ENCODE measurements at regions not wholly inside any gene's neighbourhood (a gene's known extent, or its start where the extent isn't known, plus 50 kb on each side); places are given as distances from the start of the nearest gene placed in this dataset.

- TF ChIP-seq GTF2F1 (IDR thresholded peaks at IDR 0.05; ENCODE audit: borderline replicate concordance, low read depth, low read length) (no peak), HDAC2 (IDR thresholded peaks at IDR 0.05; ENCODE audit: borderline replicate concordance in 1 of 2, low read depth in 2 of 2, low read length in 2 of 2) (no peak), TAF7 (optimal IDR thresholded peaks at IDR 0.05; ENCODE audit: borderline replicate concordance, low read depth, low read length) (no peak), HDAC6 (IDR thresholded peaks at IDR 0.05; ENCODE audit: low read depth, low read length) (no peak), KDM1A (IDR thresholded peaks at IDR 0.05; ENCODE audit: borderline replicate concordance, low read length) (no peak), TCF12 (IDR thresholded peaks at IDR 0.05; ENCODE audit: low read depth, low read length) (no peak), RXRA (IDR thresholded peaks at IDR 0.05; ENCODE audit: insufficient read depth, low read depth, low read length) (no peak), RAD21 (IDR thresholded peaks at IDR 0.05 in 1 of 2, conservative IDR thresholded peaks at IDR 0.05 in 1 of 2; ENCODE audit: low read depth in 2 of 2, low read length in 2 of 2) (peak; percentile 88 to 93), TEAD4 (IDR thresholded peaks at IDR 0.05; ENCODE audit: low read depth, low read length) (no peak), NRF1 (IDR thresholded peaks at IDR 0.05; ENCODE audit: low read depth, low read length) (no peak)
- TF ChIP-seq, protein P1, sequence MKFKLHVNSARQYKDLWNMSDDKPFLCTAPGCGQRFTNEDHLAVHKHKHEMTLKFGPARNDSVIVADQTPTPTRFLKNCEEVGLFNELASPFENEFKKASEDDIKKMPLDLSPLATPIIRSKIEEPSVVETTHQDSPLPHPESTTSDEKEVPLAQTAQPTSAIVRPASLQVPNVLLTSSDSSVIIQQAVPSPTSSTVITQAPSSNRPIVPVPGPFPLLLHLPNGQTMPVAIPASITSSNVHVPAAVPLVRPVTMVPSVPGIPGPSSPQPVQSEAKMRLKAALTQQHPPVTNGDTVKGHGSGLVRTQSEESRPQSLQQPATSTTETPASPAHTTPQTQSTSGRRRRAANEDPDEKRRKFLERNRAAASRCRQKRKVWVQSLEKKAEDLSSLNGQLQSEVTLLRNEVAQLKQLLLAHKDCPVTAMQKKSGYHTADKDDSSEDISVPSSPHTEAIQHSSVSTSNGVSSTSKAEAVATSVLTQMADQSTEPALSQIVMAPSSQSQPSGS (IDR thresholded peaks at IDR 0.05; ENCODE audit: low read length), result no peak
Observed at GRCh38 chr1:81414488-81415015, 386.2 kb upstream of the ADGRL2 start (continued).

All from H1 (cell line).